ENCODE measurements at regions not wholly inside any gene's neighbourhood (a gene's known extent, or its start where the extent isn't known, plus 50 kb on each side); places are given as distances from the start of the nearest gene placed in this dataset.

GRCh38 chr12:28883406-28883997, 265.6 kb upstream of the FAR2 start:
- no peak for TF ChIP-seq CTCF (IDR thresholded peaks at IDR 0.05)
- Histone ChIP-seq H3K27ac (no peak overlapping the region), H3K4me3 (no peak overlapping the region)
- DNase-seq (ENCODE audit: low spot score): no peak

GRCh38 chr12:28884904-28885679, 264.0 kb upstream of the FAR2 start:
- Histone ChIP-seq H3K27ac (no peak overlapping the region), H3K4me3 (no peak overlapping the region)
- no peak for TF ChIP-seq CTCF (IDR thresholded peaks at IDR 0.05)
- no peak for DNase-seq (ENCODE audit: low spot score)

GRCh38 chr12:28885928-28886327, 263.1 kb upstream of the FAR2 start:
- DNase-seq (ENCODE audit: low spot score): no peak
- H3K4me3 ChIP-seq: no peak overlapping the region
- H3K27ac ChIP-seq: no peak overlapping the region
- no peak for TF ChIP-seq CTCF (IDR thresholded peaks at IDR 0.05)

GRCh38 chr12:28887461-28887990, 261.6 kb upstream of the FAR2 start:
- Histone ChIP-seq H3K4me3 (no peak overlapping the region), H3K27ac (no peak overlapping the region)
- DNase-seq (ENCODE audit: low spot score): no peak
- no peak for TF ChIP-seq CTCF (IDR thresholded peaks at IDR 0.05)

GRCh38 chr12:28890664-28891063, 258.4 kb upstream of the FAR2 start:
- H3K27ac ChIP-seq: no peak overlapping the region
- no peak overlapping the region for H3K4me3 ChIP-seq
- DNase-seq (ENCODE audit: low spot score): no peak
- TF ChIP-seq CTCF (IDR thresholded peaks at IDR 0.05): no peak

- no peak for TF ChIP-seq CTCF (IDR thresholded peaks at IDR 0.05)
- H3K4me3 ChIP-seq: no peak overlapping the region
- DNase-seq (ENCODE audit: low spot score): no peak
- no peak overlapping the region for H3K27ac ChIP-seq
These were observed 258.0 kb upstream of the FAR2 start for GRCh38 chr12:28891126-28891525.

- Histone ChIP-seq H3K4me3 (no peak overlapping the region), H3K27ac (no peak overlapping the region)
- no peak for TF ChIP-seq CTCF (IDR thresholded peaks at IDR 0.05)
- no peak for DNase-seq (ENCODE audit: low spot score)
These were observed 255.7 kb upstream of the FAR2 start for GRCh38 chr12:28893365-28893764.
